Caco-2 (cell line): ENCODE measurements at regions not wholly inside any gene's neighbourhood (a gene's known extent, or its start where the extent isn't known, plus 50 kb on each side); places are given as distances from the start of the nearest gene placed in this dataset.

ENCODE experiments used
- BruUV-seq: library from RNA; stranded (reverse); fragments of 400-500 nt; replicated peaks from 2 replicates; lab custom pipeline; 2021; lab: Mats Ljungman, UMichigan
- CTCF ChIA-PET: fragments of 300-600 bp; sonication (Branson Sonifier 250); formaldehyde crosslinking; loops from one replicate; lab custom pipeline; 2022; ENCODE audit warnings: antibody characterized with exemption; lab: Charles Lee
- POLR2A ChIA-PET: fragments of 300-600 bp; sonication (Branson Sonifier 250); formaldehyde crosslinking; loops from one replicate; lab custom pipeline; 2022; ENCODE audit warnings: antibody characterized with exemption; lab: Charles Lee
- DNase-seq, 2 experiments: peaks; one replicate each; pipeline versions ENCODE4 v3.0.0 to v3.0.0-alpha.2; 2020 to 2022
- H3K27me3 ChIP-seq: replicated peaks from 2 replicates; pipeline ENCODE4 v1.6.0; 2011; ENCODE audit warnings: low read length; ENCODE audit not compliant: control insufficient read depth, insufficient read depth
- H3K36me3 ChIP-seq: 2 replicates; pipeline ENCODE4 v1.5.1; 2011; ENCODE audit warnings: low read length; ENCODE audit not compliant: control insufficient read depth, insufficient read depth
- H3K4me1 ChIP-seq: fragments of 250-450 bp; sonication (Bioruptor Pico); 2 replicates; pipeline ENCODE4 v1.5.1; 2020; ENCODE audit warnings: mild to moderate bottlenecking
- H3K4me3 ChIP-seq: 2 replicates; pipeline ENCODE4 v1.5.1; 2011; ENCODE audit warnings: low read depth, mild to moderate bottlenecking, control low read depth, low read length
- H3K9me3 ChIP-seq: fragments of 250-450 bp; sonication (Bioruptor Pico); 2 replicates; pipeline ENCODE4 v1.5.1; 2020; ENCODE audit warnings: mild to moderate bottlenecking, moderate library complexity
- H3K27ac Mint-ChIP-seq: one replicate; pipeline ENCODE4 v1.8.0; 2022; ENCODE audit warnings: mixed read lengths; ENCODE audit not compliant: unreplicated experiment
- H3K27me3 Mint-ChIP-seq: one replicate; pipeline ENCODE4 v1.8.0; 2022; ENCODE audit warnings: mixed read lengths; ENCODE audit not compliant: insufficient read depth, unreplicated experiment
- H3K36me3 Mint-ChIP-seq: one replicate; pipeline ENCODE4 v1.8.0; 2022; ENCODE audit warnings: mild to moderate bottlenecking, mixed read lengths; ENCODE audit not compliant: insufficient read depth, unreplicated experiment
- H3K4me1 Mint-ChIP-seq: one replicate; pipeline ENCODE4 v1.8.0; 2022; ENCODE audit warnings: low read depth, mixed read lengths; ENCODE audit not compliant: unreplicated experiment
- H3K4me3 Mint-ChIP-seq: one replicate; pipeline ENCODE4 v1.8.0; 2022; ENCODE audit warnings: mild to moderate bottlenecking, moderate library complexity, mixed read lengths; ENCODE audit not compliant: unreplicated experiment
- H3K9me3 Mint-ChIP-seq: one replicate; pipeline ENCODE4 v1.8.0; 2022; ENCODE audit warnings: mixed read lengths; ENCODE audit not compliant: unreplicated experiment
- intact Hi-C: fragments of 100-400 bp; cut with micrococcal nuclease; formaldehyde crosslinking; loops from one replicate; pipeline ENCODE4 v1.10.0; 2022; ENCODE audit not compliant: unreplicated experiment
- TF ChIP-seq, protein P1 (sequence below), 2 experiments: fragments of 200-600 bp in 1 of 2; IDR thresholded peaks; 1 replicate in 1 of 2; 2 replicates in 1 of 2; pipeline versions ENCODE4 v1.5.1 to v1.8.0; 2011 to 2022; ENCODE audit warnings: antibody characterized with exemption in 1 of 2, control low read depth in 1 of 2, inconsistent platforms in 1 of 2, low read depth in 1 of 2, low read length in 1 of 2, mild to moderate bottlenecking in 1 of 2, moderate library complexity in 1 of 2; ENCODE audit not compliant: insufficient read depth in 1 of 2, severe bottlenecking in 1 of 2, unreplicated experiment in 1 of 2

- Histone ChIP-seq H3K4me1 (no peaks in the 10 kb centered on the region), H3K27me3 (no peaks in the 10 kb centered on the region), H3K4me3 (no peak overlapping the region), H3K9me3 (no peaks in the 10 kb centered on the region), H3K36me3 (no peaks in the 10 kb centered on the region)
- Mint-ChIP-seq H3K27me3 (peaks cover 35% of the 10 kb centered on the region), H3K4me3 (no peak overlapping the region), H3K9me3 (no peaks in the 10 kb centered on the region), H3K36me3 (no peaks in the 10 kb centered on the region), H3K4me1 (no peaks in the 10 kb centered on the region), H3K27ac (no peak overlapping the region)
- CTCF ChIA-PET = no interaction called here
- TF ChIP-seq, protein P1, sequence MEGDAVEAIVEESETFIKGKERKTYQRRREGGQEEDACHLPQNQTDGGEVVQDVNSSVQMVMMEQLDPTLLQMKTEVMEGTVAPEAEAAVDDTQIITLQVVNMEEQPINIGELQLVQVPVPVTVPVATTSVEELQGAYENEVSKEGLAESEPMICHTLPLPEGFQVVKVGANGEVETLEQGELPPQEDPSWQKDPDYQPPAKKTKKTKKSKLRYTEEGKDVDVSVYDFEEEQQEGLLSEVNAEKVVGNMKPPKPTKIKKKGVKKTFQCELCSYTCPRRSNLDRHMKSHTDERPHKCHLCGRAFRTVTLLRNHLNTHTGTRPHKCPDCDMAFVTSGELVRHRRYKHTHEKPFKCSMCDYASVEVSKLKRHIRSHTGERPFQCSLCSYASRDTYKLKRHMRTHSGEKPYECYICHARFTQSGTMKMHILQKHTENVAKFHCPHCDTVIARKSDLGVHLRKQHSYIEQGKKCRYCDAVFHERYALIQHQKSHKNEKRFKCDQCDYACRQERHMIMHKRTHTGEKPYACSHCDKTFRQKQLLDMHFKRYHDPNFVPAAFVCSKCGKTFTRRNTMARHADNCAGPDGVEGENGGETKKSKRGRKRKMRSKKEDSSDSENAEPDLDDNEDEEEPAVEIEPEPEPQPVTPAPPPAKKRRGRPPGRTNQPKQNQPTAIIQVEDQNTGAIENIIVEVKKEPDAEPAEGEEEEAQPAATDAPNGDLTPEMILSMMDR (IDR thresholded peaks at IDR 0.05; ENCODE audit: insufficient read depth in 1 of 2, low read depth in 1 of 2, low read length in 1 of 2, severe bottlenecking in 1 of 2, unreplicated experiment in 1 of 2) = no peak
- no TSS peak for BruUV-seq
- no peak for DNase-seq
- POLR2A ChIA-PET = no interaction called here
- intact Hi-C loops = no loop called here
Measured at GRCh38 chr11:32196137-32196536, 105.3 kb downstream of the RCN1 start.

- Mint-ChIP-seq H3K9me3 (no peaks in the 10 kb centered on the region), H3K4me1 (no peaks in the 10 kb centered on the region), H3K36me3 (no peaks in the 10 kb centered on the region), H3K4me3 (no peak overlapping the region), H3K27ac (no peak overlapping the region), H3K27me3 (peaks cover 29% of the 10 kb centered on the region)
- no peaks in the 10 kb centered on the region for H3K9me3 ChIP-seq
- intact Hi-C loops = no loop called here
- CTCF ChIA-PET = no interaction called here
- POLR2A ChIA-PET = no interaction called here
- no peaks in the 10 kb centered on the region for H3K27me3 ChIP-seq
- TF ChIP-seq, protein P1 (IDR thresholded peaks at IDR 0.05; ENCODE audit: insufficient read depth in 1 of 2, low read depth in 1 of 2, low read length in 1 of 2, severe bottlenecking in 1 of 2, unreplicated experiment in 1 of 2) = no peak
- H3K36me3 ChIP-seq = no peaks in the 10 kb centered on the region
- H3K4me3 ChIP-seq = no peak overlapping the region
- no TSS peak for BruUV-seq
- DNase-seq = no peak
- H3K4me1 ChIP-seq = no peaks in the 10 kb centered on the region
Measured at GRCh38 chr11:32198053-32198452, 107.2 kb downstream of the RCN1 start.

GRCh38 chr11:32200136-32200847 lies 109.4 kb downstream of the RCN1 start:
- Mint-ChIP-seq H3K9me3 (no peaks in the 10 kb centered on the region), H3K36me3 (no peaks in the 10 kb centered on the region), H3K27ac (no peak overlapping the region), H3K4me3 (no peak overlapping the region), H3K27me3 (peaks cover 19% of the 10 kb centered on the region), H3K4me1 (no peaks in the 10 kb centered on the region)
- no peak for DNase-seq
- TF ChIP-seq, protein P1 (IDR thresholded peaks at IDR 0.05; ENCODE audit: insufficient read depth in 1 of 2, low read depth in 1 of 2, low read length in 1 of 2, severe bottlenecking in 1 of 2, unreplicated experiment in 1 of 2) = no peak
- H3K4me1 ChIP-seq = no peaks in the 10 kb centered on the region
- ChIA-PET CTCF (no interaction called here), POLR2A (no interaction called here)
- no peaks in the 10 kb centered on the region for H3K27me3 ChIP-seq
- BruUV-seq = no TSS peak
- intact Hi-C loops = no loop called here
- H3K9me3 ChIP-seq = no peaks in the 10 kb centered on the region
- no peaks in the 10 kb centered on the region for H3K36me3 ChIP-seq
- no peak overlapping the region for H3K4me3 ChIP-seq
